ENCODE measurements at regions not wholly inside any gene's neighbourhood (a gene's known extent, or its start where the extent isn't known, plus 50 kb on each side); places are given as distances from the start of the nearest gene placed in this dataset.

DNA sequence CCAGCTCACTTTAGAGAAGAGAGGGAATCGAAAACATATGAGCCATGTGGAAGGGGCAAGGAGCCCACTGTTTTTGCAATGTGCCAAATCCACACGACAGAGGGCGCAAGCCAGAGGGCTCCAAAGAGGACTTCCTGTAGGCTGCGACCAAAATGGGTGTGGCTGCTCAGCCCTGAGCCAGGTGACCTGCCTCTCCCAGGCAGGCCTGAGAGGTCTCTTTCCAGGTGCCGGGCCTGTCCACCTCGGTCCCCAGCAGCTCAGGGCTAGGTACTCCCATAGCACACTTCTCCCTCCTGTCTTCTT is 153.8 kb downstream of the TTC32 start:
- DNase-seq = no peak
- 78 to 95% (median 94%) methylated on average over 4 to 6 of the region's 6 CpGs for WGBS, 4 donors
- intact Hi-C loops (cut with DNase I) = no loop called here
- no peak overlapping the region for H3K27ac ChIP-seq
- no peaks in the 10 kb centered on the region for H3K4me1 ChIP-seq (replicated peaks in 1 of 2)
- no peaks in the 10 kb centered on the region for H3K27me3 ChIP-seq
- H3K9me3 ChIP-seq (replicated peaks in 1 of 3) = no peaks in the 10 kb centered on the region
- H3K4me3 ChIP-seq = no peak overlapping the region
- no peaks in the 10 kb centered on the region for H3K36me3 ChIP-seq (replicated peaks in 1 of 2)
- no peak for TF ChIP-seq POLR2A (IDR thresholded peaks at IDR 0.05)
- TF ChIP-seq, protein P1, sequence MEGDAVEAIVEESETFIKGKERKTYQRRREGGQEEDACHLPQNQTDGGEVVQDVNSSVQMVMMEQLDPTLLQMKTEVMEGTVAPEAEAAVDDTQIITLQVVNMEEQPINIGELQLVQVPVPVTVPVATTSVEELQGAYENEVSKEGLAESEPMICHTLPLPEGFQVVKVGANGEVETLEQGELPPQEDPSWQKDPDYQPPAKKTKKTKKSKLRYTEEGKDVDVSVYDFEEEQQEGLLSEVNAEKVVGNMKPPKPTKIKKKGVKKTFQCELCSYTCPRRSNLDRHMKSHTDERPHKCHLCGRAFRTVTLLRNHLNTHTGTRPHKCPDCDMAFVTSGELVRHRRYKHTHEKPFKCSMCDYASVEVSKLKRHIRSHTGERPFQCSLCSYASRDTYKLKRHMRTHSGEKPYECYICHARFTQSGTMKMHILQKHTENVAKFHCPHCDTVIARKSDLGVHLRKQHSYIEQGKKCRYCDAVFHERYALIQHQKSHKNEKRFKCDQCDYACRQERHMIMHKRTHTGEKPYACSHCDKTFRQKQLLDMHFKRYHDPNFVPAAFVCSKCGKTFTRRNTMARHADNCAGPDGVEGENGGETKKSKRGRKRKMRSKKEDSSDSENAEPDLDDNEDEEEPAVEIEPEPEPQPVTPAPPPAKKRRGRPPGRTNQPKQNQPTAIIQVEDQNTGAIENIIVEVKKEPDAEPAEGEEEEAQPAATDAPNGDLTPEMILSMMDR (IDR thresholded peaks at IDR 0.05) = no peak

DNA sequence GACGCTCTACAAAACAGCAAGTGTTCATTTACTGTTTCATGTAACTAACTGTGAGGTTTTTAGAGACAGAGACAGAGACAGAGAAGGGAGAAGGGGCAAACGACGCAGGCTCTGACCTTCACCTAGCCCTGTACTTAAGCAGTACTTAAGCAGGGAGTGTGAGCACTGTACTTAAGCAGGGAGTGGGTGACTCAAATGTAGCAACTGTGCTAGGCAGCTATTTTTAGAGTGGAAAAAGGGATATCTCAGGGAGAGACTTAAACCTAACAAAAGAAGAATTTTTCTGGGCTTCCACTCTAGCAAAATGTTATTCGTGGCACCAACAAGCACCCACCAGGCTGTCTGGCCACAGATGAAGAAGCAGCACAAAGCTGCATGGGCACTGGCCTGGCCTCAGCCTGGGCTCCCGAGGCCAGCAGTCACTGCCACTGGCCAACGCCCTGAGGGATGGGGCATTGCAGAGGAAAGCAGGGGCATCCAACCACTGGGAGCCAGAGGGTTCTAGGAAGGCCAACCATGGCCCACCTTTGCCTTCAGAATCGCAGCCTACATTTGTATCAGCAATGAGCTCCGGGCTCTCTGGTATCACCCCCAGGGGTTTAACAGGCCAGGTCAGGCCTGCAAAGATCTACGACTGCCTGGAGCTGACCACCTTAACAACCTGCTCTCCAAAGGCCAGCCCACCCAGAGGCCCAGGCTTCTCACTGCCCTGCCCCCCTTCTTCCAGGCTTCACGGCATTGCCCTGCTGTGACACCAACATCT is 154.3 kb downstream of the TTC32 start:
- intact Hi-C loops (cut with DNase I) = no loop called here
- no peak for TF ChIP-seq POLR2A (IDR thresholded peaks at IDR 0.05)
- TF ChIP-seq, protein P1 (IDR thresholded peaks at IDR 0.05) = no peak
- Histone ChIP-seq H3K27ac (no peak overlapping the region), H3K4me1 (replicated peaks in 1 of 2) (no peaks in the 10 kb centered on the region), H3K27me3 (no peaks in the 10 kb centered on the region), H3K9me3 (replicated peaks in 1 of 3) (no peaks in the 10 kb centered on the region), H3K36me3 (replicated peaks in 1 of 2) (no peaks in the 10 kb centered on the region), H3K4me3 (no peak overlapping the region)
- DNase-seq = no peak
- WGBS, 4 donors = 67 to 80% (median 77%) methylated on average over 8 to 10 of the region's 10 CpGs

DNA sequence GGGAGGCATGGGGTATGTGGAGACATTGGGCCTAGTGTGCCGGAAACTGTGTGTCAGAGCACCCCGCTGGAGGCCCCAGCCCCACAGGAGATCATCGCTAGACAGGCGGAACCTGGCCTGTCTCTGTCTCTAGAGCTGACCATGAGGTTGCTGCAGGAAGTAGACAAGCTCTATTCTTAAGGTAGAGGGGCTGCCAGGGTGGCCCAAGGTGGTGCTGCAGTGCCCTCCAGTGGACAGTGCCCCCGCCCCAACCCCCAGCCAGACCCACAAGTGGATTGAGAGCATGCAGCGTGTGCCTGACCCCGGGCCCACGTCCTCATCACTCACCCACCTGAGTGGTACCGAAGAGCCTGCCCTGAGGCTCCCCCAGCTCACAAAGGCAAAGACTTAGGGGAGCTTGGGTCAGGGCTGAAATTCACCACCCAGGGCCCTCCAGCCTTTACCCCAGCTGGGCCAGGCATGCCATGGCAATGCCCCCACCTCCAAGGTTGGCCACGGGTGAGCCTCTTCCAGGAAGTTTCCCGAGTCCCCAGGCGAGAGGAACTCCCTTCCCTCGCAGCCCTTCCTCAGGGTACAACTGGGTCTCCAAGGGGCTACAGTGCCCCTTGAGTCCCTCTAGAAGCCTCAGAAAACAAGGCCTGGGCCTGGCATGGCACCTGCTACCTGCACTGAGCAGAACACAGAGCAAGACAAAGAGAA is 155.0 kb downstream of the TTC32 start:
- DNase-seq = no peak
- H3K9me3 ChIP-seq (replicated peaks in 1 of 3) = no peaks in the 10 kb centered on the region
- TF ChIP-seq, protein P1 (IDR thresholded peaks at IDR 0.05) = no peak
- TF ChIP-seq POLR2A (IDR thresholded peaks at IDR 0.05) = no peak
- no peak overlapping the region for H3K27ac ChIP-seq
- no peak overlapping the region for H3K4me3 ChIP-seq
- WGBS, 4 donors = 83 to 92% (median 87%) methylated on average over 4 to 13 of the region's 13 CpGs
- H3K4me1 ChIP-seq (replicated peaks in 1 of 2) = no peaks in the 10 kb centered on the region
- intact Hi-C loops (cut with DNase I) = no loop called here
- H3K27me3 ChIP-seq = no peaks in the 10 kb centered on the region
- H3K36me3 ChIP-seq (replicated peaks in 1 of 2) = no peaks in the 10 kb centered on the region

DNA sequence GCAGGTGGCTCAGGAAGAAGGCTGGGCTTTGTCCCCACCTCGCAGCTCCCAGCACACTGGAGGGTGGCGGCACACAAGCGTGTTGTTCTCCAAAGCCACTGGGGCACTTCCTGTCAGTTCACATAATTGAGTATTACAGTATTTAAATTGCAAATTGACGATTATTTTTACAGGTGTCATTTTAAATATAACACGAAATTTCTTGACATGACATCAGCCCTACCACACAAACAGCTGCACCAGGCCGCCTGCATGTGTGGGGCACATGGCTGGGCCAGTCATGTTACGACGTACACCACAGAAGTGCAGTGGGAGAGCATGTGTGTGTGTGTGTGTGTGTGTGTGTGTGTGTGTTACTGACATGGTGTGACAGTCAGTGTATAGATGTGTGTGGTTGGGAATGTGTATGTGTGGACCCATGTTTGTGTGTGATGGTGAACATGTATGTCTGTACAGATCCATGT is 155.6 kb downstream of the TTC32 start:
- no peaks in the 10 kb centered on the region for H3K9me3 ChIP-seq (replicated peaks in 1 of 3)
- H3K36me3 ChIP-seq (replicated peaks in 1 of 2) = no peaks in the 10 kb centered on the region
- no peak overlapping the region for H3K27ac ChIP-seq
- TF ChIP-seq POLR2A (IDR thresholded peaks at IDR 0.05) = no peak
- TF ChIP-seq, protein P1 (IDR thresholded peaks at IDR 0.05) = no peak
- intact Hi-C loops (cut with DNase I) = no loop called here
- H3K4me3 ChIP-seq = no peak overlapping the region
- DNase-seq = peak in 1 of 7 donors; percentile 11
- H3K4me1 ChIP-seq (replicated peaks in 1 of 2) = no peaks in the 10 kb centered on the region
- 84 to 89% (median 88%) methylated on average over 8 of the region's 8 CpGs for WGBS, 4 donors
- H3K27me3 ChIP-seq = no peaks in the 10 kb centered on the region

Measured in adrenal gland (tissue), 9 donors.